GM23338 (cell line): ENCODE measurements at regions not wholly inside any gene's neighbourhood (a gene's known extent, or its start where the extent isn't known, plus 50 kb on each side); places are given as distances from the start of the nearest gene placed in this dataset.

Source experiments
- ATAC-seq: fragments of 200-7000 bp; cut with Tn5 transposase; 3 replicates; pipeline ENCODE4 v1.9.1; 2020
- DNase-seq: peaks from one replicate; pipeline ENCODE4 v3.0.0-alpha.2; 2015; ENCODE audit warnings: low spot score
- H2AFZ ChIP-seq: fragments of 200-600 bp; sonication (generic); 2 replicates; pipeline ENCODE4 v1.8.0; 2016; ENCODE audit warnings: antibody characterized with exemption, mild to moderate bottlenecking, moderate library complexity
- H3F3A ChIP-seq: fragments of 200-600 bp; sonication (generic); replicated peaks from 2 replicates; pipeline ENCODE4 v1.8.0; 2017; ENCODE audit warnings: antibody characterized with exemption, mixed run types, low read depth
- H3K27ac ChIP-seq: fragments of 200-600 bp; sonication (generic); 2 replicates; pipeline ENCODE4 v1.6.1; 2016; ENCODE audit warnings: low read depth
- H3K27me3 ChIP-seq: fragments of 200-600 bp; sonication (generic); 2 replicates; pipeline ENCODE4 v1.8.0; 2016; ENCODE audit warnings: mild to moderate bottlenecking, mixed run types, moderate library complexity; ENCODE audit not compliant: insufficient read depth
- H3K36me3 ChIP-seq: fragments of 200-600 bp; sonication (generic); 2 replicates; pipeline ENCODE4 v1.8.0; 2016; ENCODE audit warnings: mild to moderate bottlenecking; ENCODE audit not compliant: insufficient read depth
- H3K4me1 ChIP-seq: fragments of 200-600 bp; sonication (generic); 2 replicates; pipeline ENCODE4 v1.8.0; 2016; ENCODE audit warnings: mild to moderate bottlenecking, moderate library complexity; ENCODE audit not compliant: insufficient read depth
- H3K4me2 ChIP-seq: fragments of 200-600 bp; sonication (generic); 2 replicates; pipeline ENCODE4 v1.7.1; 2017; ENCODE audit warnings: mixed run types
- H3K4me3 ChIP-seq: fragments of 200-600 bp; sonication (generic); 2 replicates; pipeline ENCODE4 v1.6.1; 2016; ENCODE audit warnings: mixed run types
- H3K79me2 ChIP-seq: fragments of 200-600 bp; sonication (generic); replicated peaks from 2 replicates; pipeline ENCODE4 v1.8.0; 2017; ENCODE audit warnings: mild to moderate bottlenecking; ENCODE audit not compliant: insufficient read depth
- H3K9me2 ChIP-seq: fragments of 200-600 bp; sonication (generic); 2 replicates; pipeline ENCODE4 v1.8.0; 2017; ENCODE audit not compliant: insufficient read depth
- H4K20me1 ChIP-seq: fragments of 200-600 bp; sonication (generic); replicated peaks from 2 replicates; pipeline ENCODE4 v1.8.0; 2017; ENCODE audit warnings: mild to moderate bottlenecking; ENCODE audit not compliant: insufficient read depth
- H3K27ac Mint-ChIP-seq: 2 replicates; pipeline ENCODE4 v1.8.0; 2020; ENCODE audit warnings: inconsistent platforms, mild to moderate bottlenecking, moderate library complexity, mixed read lengths
- H3K27me3 Mint-ChIP-seq: 3 replicates; pipeline ENCODE4 v1.8.0; 2022; ENCODE audit warnings: low read depth, mild to moderate bottlenecking, moderate library complexity, mixed read lengths, inconsistent platforms; ENCODE audit not compliant: insufficient read depth, poor library complexity
- H3K36me3 Mint-ChIP-seq: 3 replicates; pipeline ENCODE4 v1.8.0; 2021; ENCODE audit warnings: low read depth, mild to moderate bottlenecking, inconsistent platforms, moderate library complexity, mixed read lengths
- H3K4me1 Mint-ChIP-seq: 3 replicates; pipeline ENCODE4 v1.8.0; 2020; ENCODE audit warnings: mild to moderate bottlenecking, inconsistent platforms, mixed read lengths
- H3K4me3 Mint-ChIP-seq: 3 replicates; pipeline ENCODE4 v1.8.0; 2021; ENCODE audit warnings: moderate library complexity, mild to moderate bottlenecking, inconsistent platforms, mixed read lengths
- H3K9me3 Mint-ChIP-seq: 3 replicates; pipeline ENCODE4 v1.8.0; 2020; ENCODE audit warnings: moderate library complexity, mild to moderate bottlenecking, inconsistent platforms, mixed read lengths
- CREB1 ChIP-seq: fragments of 250-450 bp; sonication (Bioruptor Pico); IDR thresholded peaks from 2 replicates; pipeline ENCODE4 v1.5.0; 2020; ENCODE audit warnings: low read depth, mild to moderate bottlenecking, moderate library complexity
- CTCF ChIP-seq, 2 experiments: fragments of 200-600 bp in 1 of 2; sonication (generic) in 1 of 2; conservative IDR thresholded peaks; 2 replicates each; pipeline versions ENCODE4 v1.5.1 to v1.6.1; 2016 to 2017; ENCODE audit warnings: antibody characterized with exemption in 2 of 2, low read depth in 2 of 2, mild to moderate bottlenecking in 2 of 2, moderate library complexity in 1 of 2
- ETS1 ChIP-seq: IDR thresholded peaks from 2 replicates; pipeline ENCODE4 v1.6.1; 2016; ENCODE audit warnings: antibody characterized with exemption
- EZH2 ChIP-seq: fragments of 200-600 bp; sonication (generic); IDR thresholded peaks from one replicate; pipeline ENCODE4 v1.8.0; 2017; ENCODE audit warnings: antibody characterized with exemption, mild to moderate bottlenecking, low read depth; ENCODE audit not compliant: unreplicated experiment
- EZH2phosphoT487 ChIP-seq: fragments of 200-600 bp; sonication (generic); IDR thresholded peaks from one replicate; pipeline ENCODE4 v1.8.1; 2018; ENCODE audit warnings: antibody characterized with exemption; ENCODE audit not compliant: unreplicated experiment
- JUNB ChIP-seq: IDR thresholded peaks from one replicate; pipeline ENCODE4 v1.6.1; 2016; ENCODE audit warnings: antibody characterized with exemption; ENCODE audit not compliant: unreplicated experiment
- NANOG ChIP-seq: IDR thresholded peaks from 2 replicates; pipeline ENCODE4 v1.6.1; 2016; ENCODE audit warnings: antibody characterized with exemption, borderline replicate concordance
- POLR2AphosphoS5 ChIP-seq: IDR thresholded peaks from 2 replicates; pipeline ENCODE4 v1.6.1; 2016; ENCODE audit warnings: antibody characterized with exemption, low read depth
- REST ChIP-seq: IDR thresholded peaks from one replicate; pipeline ENCODE4 v1.6.1; 2018; ENCODE audit warnings: antibody characterized with exemption; ENCODE audit not compliant: unreplicated experiment
- STAT1 ChIP-seq: IDR thresholded peaks from one replicate; pipeline ENCODE4 v1.6.1; 2016; ENCODE audit warnings: antibody characterized with exemption; ENCODE audit not compliant: unreplicated experiment
- ZNF114 ChIP-seq: fragments of 250-450 bp; sonication (Bioruptor Pico); IDR thresholded peaks from 2 replicates; pipeline ENCODE4 v1.5.0; 2020; ENCODE audit warnings: mild to moderate bottlenecking, moderate library complexity
- ZNF462 ChIP-seq: fragments of 250-450 bp; sonication (Bioruptor Pico); IDR thresholded peaks from 2 replicates; pipeline ENCODE4 v1.5.0; 2020; ENCODE audit warnings: mild to moderate bottlenecking, moderate library complexity

- no peak for TF ChIP-seq ZNF462 (CRISPR knock-in tag)
- no peak for TF ChIP-seq EZH2
- no peak for TF ChIP-seq CREB1 (CRISPR knock-in tag)
- no peak for TF ChIP-seq POLR2AphosphoS5
- TF ChIP-seq ZNF114, result no peak
- no peak for TF ChIP-seq STAT1
These were observed 84.6 kb upstream of the FSTL4 start (continued) for GRCh38 chr5:133696782-133697507.

- H3K27ac Mint-ChIP-seq, result no peak overlapping the region
- no peaks in the 10 kb centered on the region for H3K36me3 Mint-ChIP-seq
- H3K36me3 ChIP-seq, result no peaks in the 10 kb centered on the region
- H3K4me2 ChIP-seq, result no peak overlapping the region
- H3K4me1 Mint-ChIP-seq, result no peaks in the 10 kb centered on the region
- H3F3A ChIP-seq, result no peaks in the 10 kb centered on the region
- no peaks in the 10 kb centered on the region for H3K27me3 ChIP-seq
- H3K4me3 Mint-ChIP-seq, result no peak overlapping the region
- H2AFZ ChIP-seq, result no peak overlapping the region
- no peak for DNase-seq
- no peak overlapping the region for H3K4me3 ChIP-seq
- H3K79me2 ChIP-seq, result no peaks in the 10 kb centered on the region
- no peaks in the 10 kb centered on the region for H4K20me1 ChIP-seq
- no peak overlapping the region for H3K27ac ChIP-seq
- H3K27me3 Mint-ChIP-seq, result peaks cover 5% of the 10 kb centered on the region
- no peaks in the 10 kb centered on the region for H3K4me1 ChIP-seq
- H3K9me2 ChIP-seq, result 0 out of 2 replicates have a peak, but pooled peaks cover 6% of the 10 kb centered on the region
- ATAC-seq, result no peak
- H3K9me3 Mint-ChIP-seq, result no peaks in the 10 kb centered on the region
- TF ChIP-seq CREB1 (CRISPR knock-in tag) (no peak), POLR2AphosphoS5 (no peak), NANOG (no peak), CTCF (conservative IDR thresholded peaks at IDR 0.05; ENCODE audit: low read depth in 2 of 2) (no peak), ETS1 (no peak), JUNB (no peak), EZH2phosphoT487 (no peak), REST (no peak)
These were observed 83.8 kb upstream of the FSTL4 start for GRCh38 chr5:133696006-133696584.
